PC-9 (cell line): ENCODE measurements at regions not wholly inside any gene's neighbourhood (a gene's known extent, or its start where the extent isn't known, plus 50 kb on each side); places are given as distances from the start of the nearest gene placed in this dataset.

Source experiments
- CTCF ChIP-seq: fragments of 200-600 bp; sonication (generic); conservative IDR thresholded peaks from 2 replicates; pipeline ENCODE4 v1.6.1; 2017; ENCODE audit warnings: mixed run types, antibody characterized with exemption, mild to moderate bottlenecking, moderate library complexity
- EZH2 ChIP-seq: fragments of 200-600 bp; sonication (generic); IDR thresholded peaks from 2 replicates; pipeline ENCODE4 v1.8.0; 2017; ENCODE audit warnings: antibody characterized with exemption, low read depth

GRCh38 chr11:109150581-109150980 is 271.4 kb upstream of the C11orf87 start:
- TF ChIP-seq CTCF (no peak), EZH2 (no peak)
